ENCODE measurements at regions not wholly inside any gene's neighbourhood (a gene's known extent, or its start where the extent isn't known, plus 50 kb on each side); places are given as distances from the start of the nearest gene placed in this dataset.

DNA sequence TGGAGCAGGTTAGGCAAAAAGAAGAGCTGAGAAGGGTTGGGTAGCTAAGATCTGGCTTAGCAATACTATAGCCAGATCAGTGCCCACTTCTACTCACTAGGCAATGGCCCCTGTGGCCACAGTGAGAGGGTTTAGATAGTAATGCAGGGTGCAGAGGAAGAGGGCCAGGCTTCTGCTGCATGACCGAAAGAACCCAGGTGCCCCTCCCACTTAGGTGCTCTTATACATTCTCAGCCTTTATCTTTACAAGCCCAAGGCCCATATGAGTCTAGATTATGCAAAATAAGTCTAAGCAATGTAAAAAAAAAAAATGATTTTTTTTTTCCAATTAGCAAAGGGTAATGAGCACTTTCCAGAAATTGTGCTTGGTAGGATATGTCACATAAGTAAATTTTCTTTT lies 171.3 kb downstream of the CD24 start:
- H3K9me3 ChIP-seq, result peaks cover 14% of the 10 kb centered on the region
- H3K36me3 ChIP-seq, result no peaks in the 10 kb centered on the region
- TF ChIP-seq POLR2A (IDR thresholded peaks at IDR 0.05) (no peak), POLR2AphosphoS5 (IDR thresholded peaks at IDR 0.05; ENCODE audit: insufficient read depth in 1 of 2, low read depth in 1 of 2) (no peak)
- TF ChIP-seq, protein P1, sequence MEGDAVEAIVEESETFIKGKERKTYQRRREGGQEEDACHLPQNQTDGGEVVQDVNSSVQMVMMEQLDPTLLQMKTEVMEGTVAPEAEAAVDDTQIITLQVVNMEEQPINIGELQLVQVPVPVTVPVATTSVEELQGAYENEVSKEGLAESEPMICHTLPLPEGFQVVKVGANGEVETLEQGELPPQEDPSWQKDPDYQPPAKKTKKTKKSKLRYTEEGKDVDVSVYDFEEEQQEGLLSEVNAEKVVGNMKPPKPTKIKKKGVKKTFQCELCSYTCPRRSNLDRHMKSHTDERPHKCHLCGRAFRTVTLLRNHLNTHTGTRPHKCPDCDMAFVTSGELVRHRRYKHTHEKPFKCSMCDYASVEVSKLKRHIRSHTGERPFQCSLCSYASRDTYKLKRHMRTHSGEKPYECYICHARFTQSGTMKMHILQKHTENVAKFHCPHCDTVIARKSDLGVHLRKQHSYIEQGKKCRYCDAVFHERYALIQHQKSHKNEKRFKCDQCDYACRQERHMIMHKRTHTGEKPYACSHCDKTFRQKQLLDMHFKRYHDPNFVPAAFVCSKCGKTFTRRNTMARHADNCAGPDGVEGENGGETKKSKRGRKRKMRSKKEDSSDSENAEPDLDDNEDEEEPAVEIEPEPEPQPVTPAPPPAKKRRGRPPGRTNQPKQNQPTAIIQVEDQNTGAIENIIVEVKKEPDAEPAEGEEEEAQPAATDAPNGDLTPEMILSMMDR (IDR thresholded peaks at IDR 0.05), result no peak
- H3K27ac ChIP-seq, result no peak overlapping the region
- H3K4me3 ChIP-seq, result no peak overlapping the region
- no peaks in the 10 kb centered on the region for H3K27me3 ChIP-seq
- H3K4me1 ChIP-seq, result peaks cover 7% of the 10 kb centered on the region
- intact Hi-C loops (cut with DNase I), result no loop called here
- DNase-seq (ENCODE audit: extremely low spot score in 2 of 2), result no peak

GRCh38 chr6:106802139-106802538 lies 172.4 kb downstream of the CD24 start:
- intact Hi-C loops (cut with DNase I), result no loop called here
- no peak overlapping the region for H3K4me3 ChIP-seq
- peaks cover 6% of the 10 kb centered on the region for H3K9me3 ChIP-seq
- H3K36me3 ChIP-seq, result no peaks in the 10 kb centered on the region
- H3K27me3 ChIP-seq, result no peaks in the 10 kb centered on the region
- TF ChIP-seq POLR2A (IDR thresholded peaks at IDR 0.05), result no peak
- TF ChIP-seq POLR2AphosphoS5 (IDR thresholded peaks at IDR 0.05; ENCODE audit: insufficient read depth in 1 of 2, low read depth in 1 of 2), result no peak
- TF ChIP-seq, protein P1 (IDR thresholded peaks at IDR 0.05), result no peak
- H3K4me1 ChIP-seq, result peaks cover 7% of the 10 kb centered on the region
- no peak for DNase-seq (ENCODE audit: extremely low spot score in 2 of 2)
- H3K27ac ChIP-seq, result no peak overlapping the region

- no peaks in the 10 kb centered on the region for H3K27me3 ChIP-seq
- H3K36me3 ChIP-seq, result no peaks in the 10 kb centered on the region
- no peak for DNase-seq (ENCODE audit: extremely low spot score in 2 of 2)
- H3K27ac ChIP-seq, result no peak overlapping the region
- no peak overlapping the region for H3K4me3 ChIP-seq
- peaks cover 7% of the 10 kb centered on the region for H3K4me1 ChIP-seq
- H3K9me3 ChIP-seq, result no peaks in the 10 kb centered on the region
- intact Hi-C loops (cut with DNase I), result no loop called here
- TF ChIP-seq, protein P1 (IDR thresholded peaks at IDR 0.05), result no peak
- TF ChIP-seq POLR2AphosphoS5 (IDR thresholded peaks at IDR 0.05; ENCODE audit: insufficient read depth in 1 of 2, low read depth in 1 of 2) (no peak), POLR2A (IDR thresholded peaks at IDR 0.05) (no peak)
Measured at GRCh38 chr6:106801256-106801655, 171.9 kb downstream of the QRSL1 start.

DNA sequence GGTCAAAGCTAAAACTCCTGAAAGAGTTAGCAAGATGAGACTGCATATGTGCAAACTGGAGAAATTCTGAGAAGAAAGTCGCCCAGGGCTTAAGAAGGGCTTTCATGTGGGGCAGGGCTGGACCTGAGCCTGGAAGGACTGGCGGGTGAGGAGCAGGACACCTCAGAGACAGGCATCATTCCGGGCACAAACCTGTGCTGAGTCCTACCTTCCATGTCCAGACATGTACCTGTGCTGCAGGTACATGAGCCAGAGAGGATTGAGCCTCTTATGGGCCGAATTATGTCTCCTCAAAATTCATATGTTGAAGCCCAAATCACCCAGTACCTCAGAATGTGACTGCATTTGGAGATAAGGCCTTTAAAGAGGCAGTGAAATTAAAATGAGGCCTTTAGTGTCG lies 171.0 kb downstream of the QRSL1 start:
- no peaks in the 10 kb centered on the region for H3K9me3 ChIP-seq
- intact Hi-C loops (cut with DNase I), result no loop called here

More for the DNA sequence above, 171.0 kb downstream of the QRSL1 start:
- H3K4me1 ChIP-seq, result peaks cover 7% of the 10 kb centered on the region
- DNase-seq (ENCODE audit: extremely low spot score in 2 of 2), result no peak
- H3K27me3 ChIP-seq, result no peaks in the 10 kb centered on the region
- H3K27ac ChIP-seq, result no peak overlapping the region
- no peak overlapping the region for H3K4me3 ChIP-seq
- TF ChIP-seq POLR2A (IDR thresholded peaks at IDR 0.05), result no peak
- TF ChIP-seq, protein P1 (IDR thresholded peaks at IDR 0.05), result no peak
- TF ChIP-seq POLR2AphosphoS5 (IDR thresholded peaks at IDR 0.05; ENCODE audit: insufficient read depth in 1 of 2, low read depth in 1 of 2), result no peak
- no peaks in the 10 kb centered on the region for H3K36me3 ChIP-seq
